M059J (cell line): ENCODE measurements at regions not wholly inside any gene's neighbourhood (a gene's known extent, or its start where the extent isn't known, plus 50 kb on each side); places are given as distances from the start of the nearest gene placed in this dataset.
A peak's percentile ranks its signal among the peaks of the same experiment; 100 is the strongest.

Experiments used
- DNase-seq: peaks from one replicate; pipeline ENCODE4 v3.0.0-alpha.2; 2012; ENCODE audit warnings: low read depth

DNA sequence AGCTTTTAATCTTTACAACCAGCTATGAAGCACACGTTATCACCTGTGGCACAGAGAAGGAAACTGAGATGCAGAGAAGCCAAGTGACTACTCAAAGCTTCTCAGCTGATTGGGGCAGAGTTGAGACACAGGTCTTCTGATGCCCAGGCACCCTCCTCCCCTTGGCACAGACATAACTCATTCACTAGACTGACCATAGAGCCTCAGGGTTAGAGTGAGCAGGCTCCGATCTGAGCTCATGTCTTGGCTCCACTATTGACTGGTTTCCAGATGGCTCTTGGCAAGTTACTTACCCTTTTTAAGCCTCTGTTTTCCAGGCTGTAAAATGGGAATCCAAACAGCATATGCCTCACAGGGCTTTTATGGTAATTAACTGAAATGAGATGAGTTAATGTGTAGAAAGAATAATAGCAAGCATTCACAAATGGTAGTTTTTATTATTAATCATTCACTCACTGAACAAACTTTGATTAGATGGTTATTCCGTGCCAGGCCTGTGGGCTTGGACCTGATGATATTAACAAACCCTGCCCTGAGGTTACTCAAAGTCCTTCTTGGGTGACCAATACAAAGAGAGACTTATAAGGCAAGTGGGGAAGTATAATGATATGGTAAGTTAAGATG, 184.3 kb downstream of the ANXA2 start:
- peak; percentile 17 for DNase-seq

DNA sequence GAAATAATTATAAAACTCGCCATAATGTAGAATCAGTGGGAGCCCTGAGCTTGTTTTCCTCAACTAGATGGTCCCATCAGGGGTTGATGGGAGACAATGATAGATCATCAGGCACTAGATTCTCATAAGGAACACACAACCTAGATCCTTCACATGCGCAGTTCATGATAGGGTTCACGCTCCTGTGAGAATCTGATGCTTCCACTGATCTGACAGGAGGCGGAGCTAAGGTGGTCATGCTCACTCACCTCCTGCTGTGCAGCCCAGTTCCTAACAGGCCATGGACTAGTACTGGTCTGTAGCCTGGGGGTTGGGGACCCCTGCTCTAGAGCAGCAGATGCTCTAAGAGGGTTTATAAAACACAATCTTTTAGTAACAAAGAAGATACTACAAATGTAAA, 183.6 kb downstream of the ANXA2 start:
- no peak for DNase-seq

DNA sequence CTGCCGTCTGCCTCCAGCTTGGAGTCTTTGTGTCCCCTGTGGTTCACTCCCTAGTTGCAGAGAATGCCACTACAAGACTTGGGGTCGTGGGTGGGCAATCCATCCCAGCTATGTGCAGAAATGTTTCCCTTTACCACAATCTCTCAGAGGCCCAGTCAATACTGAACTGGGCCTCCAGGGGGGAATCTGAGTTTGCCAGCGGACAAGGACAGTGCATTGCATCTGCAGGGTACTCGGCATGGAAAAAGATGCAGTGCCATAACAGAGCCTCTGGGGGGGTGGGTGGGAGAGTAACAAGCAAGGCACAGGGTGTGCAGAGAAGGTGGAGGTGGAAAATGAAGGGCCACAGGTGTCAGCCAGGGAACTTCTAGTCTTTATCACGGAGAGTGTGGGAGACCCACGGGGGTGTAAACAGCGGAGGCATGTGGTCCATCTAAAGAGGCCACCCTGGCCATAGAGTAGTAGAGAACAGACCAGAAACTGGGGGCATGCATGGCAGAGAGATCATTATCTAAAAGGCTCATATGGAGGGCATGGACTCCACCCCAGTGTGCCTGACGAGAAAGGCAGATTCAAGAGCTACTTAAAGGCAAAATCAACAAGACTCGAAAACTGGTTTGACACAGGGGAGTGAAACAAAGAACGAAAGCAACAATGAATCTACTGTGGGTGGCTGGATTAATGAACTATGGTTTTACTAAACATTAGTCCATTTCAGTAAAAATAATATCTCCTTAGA, 182.4 kb downstream of the ANXA2 start:
- DNase-seq = no peak

DNA sequence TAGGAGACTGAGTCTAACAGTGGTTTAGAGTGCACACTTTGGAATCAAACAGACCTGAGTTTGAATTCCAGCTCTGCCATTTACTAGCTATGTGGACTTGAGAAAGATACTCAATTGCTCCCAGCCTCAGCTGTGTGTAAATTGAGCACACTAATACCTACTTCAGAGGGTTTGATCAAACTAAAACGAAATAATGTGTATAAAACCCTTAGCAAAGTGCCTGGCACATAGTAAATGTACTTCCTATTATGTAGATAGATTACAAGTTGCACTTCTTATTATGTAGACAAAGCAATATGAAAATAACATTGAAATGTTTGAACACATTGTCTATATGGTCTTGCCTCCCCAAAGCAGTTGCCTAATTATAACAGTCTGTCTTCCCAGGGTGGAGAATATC, 180.6 kb downstream of the ANXA2 start:
- no peak for DNase-seq

DNA sequence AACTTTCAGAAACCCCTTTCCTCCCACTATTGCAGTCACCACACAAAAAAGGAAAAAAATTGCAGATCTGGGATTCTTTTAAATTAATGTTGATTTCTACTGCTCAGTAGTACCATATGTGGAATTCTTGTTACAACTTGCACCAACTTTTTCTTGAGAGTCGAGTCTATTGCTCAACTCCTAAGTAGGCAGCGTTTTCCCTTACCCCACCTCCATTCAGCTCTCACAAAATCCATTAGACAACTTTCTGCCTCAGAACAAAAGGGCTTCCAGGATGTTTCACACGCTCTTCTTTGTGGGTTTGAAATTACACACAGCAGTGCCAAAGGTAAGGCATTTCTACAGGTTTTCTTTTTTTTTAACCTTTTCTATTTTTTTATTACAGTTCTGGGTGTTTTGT, 179.5 kb downstream of the ANXA2 start:
- no peak for DNase-seq

DNA sequence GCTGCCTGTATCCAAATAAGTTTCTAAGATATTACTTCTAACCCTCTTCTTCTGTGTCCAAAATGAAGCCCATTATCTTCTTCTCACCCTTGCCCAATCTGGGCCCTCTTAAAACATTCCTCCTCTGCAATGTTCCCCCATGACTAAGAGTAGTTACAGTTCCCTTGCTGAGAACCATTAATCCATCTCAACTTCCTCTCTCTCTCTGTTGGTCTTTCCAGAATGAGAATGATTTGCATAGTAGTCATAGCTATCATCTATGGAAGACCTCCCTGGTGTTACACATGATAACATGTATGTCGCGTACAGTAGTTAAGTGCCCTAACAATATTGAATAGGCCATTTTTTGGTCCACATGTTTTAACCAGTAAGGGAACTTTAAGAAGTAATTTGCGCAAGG, 177.9 kb downstream of the ANXA2 start:
- no peak for DNase-seq

DNA sequence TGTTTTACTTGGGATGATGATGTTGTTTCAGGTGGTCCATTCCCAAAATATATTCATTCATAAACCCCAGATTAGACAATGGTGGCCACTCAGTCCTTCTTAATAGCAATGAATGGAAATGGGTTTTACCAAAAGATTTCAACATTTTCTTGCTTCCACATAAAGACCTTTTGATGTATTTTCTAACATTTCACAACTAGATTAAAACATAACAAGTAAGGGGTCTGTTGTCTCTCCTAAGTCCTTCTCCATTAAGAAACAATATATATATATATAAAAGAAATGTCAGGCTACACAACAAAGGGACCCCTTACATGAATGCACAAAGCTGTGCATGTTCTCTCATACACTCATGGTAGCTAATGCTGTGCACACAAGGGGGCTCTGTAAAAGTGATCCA, 176.4 kb downstream of the ANXA2 start:
- no peak for DNase-seq

DNA sequence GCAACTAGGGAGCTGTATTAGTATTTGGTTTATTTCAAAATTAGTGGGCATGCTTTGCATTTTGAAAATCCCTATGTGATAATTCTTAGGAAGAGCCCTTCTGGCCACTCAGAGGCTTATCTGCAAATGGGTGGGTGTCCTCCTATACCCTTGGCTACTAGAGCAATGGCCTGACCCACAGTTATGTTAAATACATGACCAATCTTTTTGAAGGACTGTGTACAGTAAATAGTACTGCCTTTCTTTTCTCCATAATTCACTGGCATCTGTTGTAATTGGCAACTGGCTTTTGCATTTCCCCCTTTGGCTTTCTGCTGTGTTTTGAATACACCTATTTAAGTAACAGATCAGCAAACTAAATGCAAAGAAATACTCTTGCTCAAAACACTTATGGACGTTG, 175.4 kb downstream of the ANXA2 start:
- DNase-seq = no peak

DNA sequence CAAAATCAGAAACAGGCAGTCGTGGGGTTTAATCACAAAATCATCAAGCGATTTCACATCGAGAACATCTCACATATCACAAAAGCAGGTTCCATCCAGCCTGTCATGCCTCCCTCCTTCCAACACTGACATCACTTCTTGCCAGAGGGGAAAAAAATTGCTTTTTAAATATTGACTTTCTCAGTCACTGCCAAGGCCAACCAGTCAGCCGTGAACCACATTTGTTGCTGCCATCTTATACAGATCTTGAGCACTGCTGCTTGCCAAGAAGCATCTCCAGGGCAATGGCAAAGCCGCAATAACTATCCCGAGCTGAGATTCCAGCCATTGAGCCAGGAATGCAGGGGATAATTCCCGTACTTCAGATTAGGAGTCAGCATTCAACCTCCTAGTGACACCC, 174.6 kb downstream of the ANXA2 start:
- DNase-seq = no peak

DNA sequence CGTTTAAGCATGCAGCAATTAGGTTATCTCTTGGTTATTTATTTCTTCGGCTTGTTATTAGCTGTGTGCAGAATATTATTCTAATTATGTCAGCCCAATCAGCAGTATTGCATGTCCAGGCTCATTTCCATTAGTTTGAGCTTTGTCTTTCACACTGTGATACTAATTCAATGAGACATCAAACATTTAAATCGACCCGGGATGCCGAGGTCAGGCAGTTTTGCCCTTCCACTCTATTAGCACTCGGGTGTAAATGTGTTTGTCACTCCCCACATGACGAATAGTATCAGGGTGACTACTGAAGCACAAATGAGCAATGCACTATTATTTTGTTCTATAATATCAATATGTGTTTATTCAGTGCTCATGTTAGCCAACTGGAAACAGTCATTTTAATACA, 170.9 kb downstream of the ANXA2 start:
- no peak for DNase-seq

DNA sequence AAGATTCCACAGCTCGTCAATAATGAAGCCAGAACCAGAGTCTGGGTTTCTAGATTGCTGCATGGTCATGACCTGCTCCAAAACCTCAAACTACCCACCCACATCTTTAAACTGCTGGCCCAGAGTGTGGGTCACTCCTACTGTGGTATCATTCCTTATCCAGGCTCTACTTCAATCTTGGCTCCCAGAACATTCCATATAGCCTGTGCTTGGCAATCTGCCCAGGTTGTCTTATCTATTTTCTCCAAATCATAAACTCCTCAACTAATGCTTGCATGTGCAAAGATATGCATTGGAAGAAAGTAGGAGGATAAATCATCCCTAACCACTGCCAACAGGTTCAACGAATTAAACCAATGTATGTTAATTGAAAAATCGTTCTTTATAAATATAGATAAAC, 169.7 kb downstream of the ANXA2 start:
- no peak for DNase-seq

DNA sequence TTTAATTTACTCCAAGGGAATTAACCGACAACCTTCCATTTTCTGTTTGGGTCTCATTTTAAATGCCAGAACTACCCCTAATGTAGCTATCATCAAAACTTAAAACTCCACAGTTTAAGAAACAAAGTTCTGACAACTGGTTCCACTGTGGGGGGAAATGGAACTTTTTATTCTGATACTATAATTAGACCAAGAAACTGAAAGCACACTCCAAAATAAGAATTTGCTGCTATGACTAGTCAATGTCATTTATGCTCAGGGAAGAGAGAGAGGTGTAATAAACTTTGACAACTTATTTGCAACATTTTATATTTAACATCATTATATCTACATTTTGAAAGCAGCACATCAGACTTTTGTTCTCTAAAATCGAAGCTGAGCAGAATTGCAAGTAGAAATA, 169.2 kb downstream of the ANXA2 start:
- no peak for DNase-seq

DNA sequence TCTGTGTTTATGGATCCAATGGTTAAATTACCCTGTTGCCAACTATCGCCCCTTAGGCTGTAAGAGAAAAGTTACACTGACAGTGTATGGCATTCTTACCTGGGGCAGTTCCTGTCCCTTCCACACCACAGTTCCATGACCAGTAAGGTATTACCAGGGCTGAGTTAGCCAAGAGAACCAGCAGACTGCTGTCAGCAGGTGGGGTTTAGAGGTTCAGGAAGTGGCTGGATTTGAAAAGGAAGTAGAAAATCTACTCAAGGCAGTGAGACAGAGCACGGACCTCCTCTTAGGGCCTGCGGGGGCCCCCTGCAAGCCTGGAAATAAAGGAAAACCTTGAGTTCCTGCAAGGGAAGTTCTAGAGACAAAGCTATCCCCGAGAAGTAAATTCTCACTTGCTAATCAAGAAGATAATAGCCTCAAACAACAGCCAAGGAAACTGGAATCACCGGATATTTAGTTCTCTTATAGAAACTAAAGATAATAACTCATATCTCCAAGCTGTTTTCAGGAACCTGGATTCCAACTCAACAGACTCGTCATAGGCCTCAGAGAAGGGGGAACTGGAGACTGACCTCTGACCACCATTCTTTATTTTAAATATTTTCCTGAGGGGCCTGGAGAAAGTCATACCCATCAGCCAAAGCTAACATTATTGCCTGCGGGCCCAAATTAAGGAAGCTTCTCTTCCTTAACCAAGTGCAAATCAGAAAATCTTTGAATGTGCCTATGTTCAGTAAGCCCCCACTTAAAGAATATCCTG, 161.7 kb downstream of the ANXA2 start:
- no peak for DNase-seq

DNA sequence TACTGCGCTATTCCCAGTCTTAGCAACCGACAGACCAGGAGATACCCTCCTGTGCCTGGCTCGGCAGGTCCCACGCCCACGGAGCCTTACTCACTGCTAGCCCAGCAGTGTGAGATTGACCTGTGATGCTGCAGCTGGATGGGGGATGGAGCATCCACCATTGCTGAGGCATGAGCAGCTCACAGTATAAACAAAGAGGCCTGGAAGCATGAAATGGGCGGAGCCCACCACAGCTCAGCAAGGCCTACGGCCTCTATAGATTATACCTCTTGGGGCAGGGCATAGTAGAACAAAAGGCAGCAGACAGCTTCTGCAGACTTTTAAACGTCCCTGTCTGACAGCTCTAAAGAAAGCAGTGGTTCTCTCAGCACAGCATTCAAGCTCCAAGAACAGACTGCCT, 160.3 kb downstream of the ANXA2 start:
- peak; percentile 17 for DNase-seq

DNA sequence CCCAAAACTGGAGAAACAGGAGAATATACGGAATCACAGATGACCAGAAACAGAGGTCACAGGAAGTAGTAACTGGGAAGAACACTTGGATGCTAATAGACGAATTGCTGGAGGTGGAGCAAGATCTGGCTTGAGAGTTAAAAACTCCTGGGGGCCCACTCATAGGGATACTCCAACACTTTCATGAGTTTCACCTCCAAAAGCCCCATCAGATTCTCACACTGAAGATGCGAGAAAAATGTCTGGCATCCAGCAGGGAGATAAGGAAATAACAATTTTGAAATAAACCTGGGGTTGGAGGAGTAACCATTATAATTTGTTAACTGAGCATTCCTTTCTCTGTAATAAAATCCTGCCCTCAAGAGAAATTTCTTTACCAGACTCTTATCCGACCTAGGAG, 154.0 kb downstream of the ANXA2 start:
- DNase-seq = no peak

DNA sequence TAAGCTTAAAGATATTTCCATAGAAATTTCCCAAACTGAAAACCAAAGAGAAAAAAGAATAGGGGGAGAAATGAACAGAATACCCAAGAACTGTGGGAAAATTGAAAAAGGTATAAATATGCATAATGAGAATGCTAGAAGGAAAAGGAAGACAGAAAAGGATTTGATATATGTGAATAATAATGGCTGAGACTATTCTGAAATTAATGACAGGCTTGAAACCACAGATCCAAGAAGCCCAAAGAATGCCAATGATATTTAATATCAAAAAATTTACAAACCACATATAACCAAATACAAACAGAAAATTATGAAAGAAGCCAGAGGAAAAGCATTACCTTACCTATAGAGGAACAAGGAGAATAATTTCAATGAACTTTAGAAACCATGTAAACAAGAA, 153.0 kb downstream of the ANXA2 start:
- DNase-seq = no peak

DNA sequence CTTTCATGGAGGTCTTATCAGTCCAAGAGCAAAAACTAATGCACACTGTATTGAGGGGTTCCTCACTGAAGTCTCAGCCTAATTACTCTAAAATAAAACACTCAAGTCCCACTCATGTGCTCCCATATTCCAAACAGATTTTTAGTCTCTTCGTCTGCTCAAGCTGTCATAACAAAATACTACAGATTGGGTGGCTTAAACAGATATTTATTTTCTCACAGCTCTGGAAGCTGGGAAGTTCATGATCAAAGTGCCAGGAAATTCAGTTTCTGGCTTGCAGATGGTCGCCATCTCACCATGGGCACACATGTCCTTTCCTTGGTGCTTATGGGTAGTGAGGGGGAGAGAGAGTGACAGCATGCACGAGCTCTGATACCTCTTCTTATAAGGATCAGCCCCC, 147.5 kb downstream of the ANXA2 start:
- no peak for DNase-seq

DNA sequence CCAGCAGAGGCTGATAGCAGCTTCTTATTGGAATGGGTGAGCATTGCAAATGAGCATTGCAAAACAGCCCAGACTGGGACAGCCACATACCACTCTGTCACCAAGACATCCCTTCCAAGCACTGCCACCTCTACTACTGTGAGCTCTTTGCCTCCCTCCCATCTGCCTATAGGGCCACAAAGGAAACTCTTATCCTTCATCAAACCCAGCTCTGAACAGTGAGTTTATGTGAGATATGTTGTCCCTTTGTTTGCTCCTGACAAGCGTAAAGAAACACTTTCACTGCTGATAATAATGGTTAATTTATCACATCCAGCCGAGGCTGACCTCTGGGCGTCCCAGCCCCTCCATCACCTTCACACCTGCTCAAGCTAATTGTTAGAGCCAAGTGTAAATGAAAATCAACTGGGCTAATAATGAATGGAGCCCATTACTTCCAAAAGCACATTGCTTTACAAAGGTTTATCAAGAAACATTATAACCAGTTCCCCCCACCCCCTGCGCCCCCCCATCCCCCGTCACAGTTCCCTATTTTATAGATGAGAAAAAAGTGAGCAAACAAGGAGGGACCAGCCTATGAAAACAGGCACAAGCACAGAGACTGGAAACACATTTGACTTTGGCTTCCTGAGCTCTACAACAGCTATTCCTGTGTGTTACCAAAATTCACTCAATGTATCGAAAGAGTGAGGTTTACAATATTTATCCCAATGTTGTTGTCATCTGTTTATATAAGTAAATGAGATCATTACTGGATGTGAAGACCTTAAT, 146.3 kb downstream of the ANXA2 start:
- DNase-seq = no peak

DNA sequence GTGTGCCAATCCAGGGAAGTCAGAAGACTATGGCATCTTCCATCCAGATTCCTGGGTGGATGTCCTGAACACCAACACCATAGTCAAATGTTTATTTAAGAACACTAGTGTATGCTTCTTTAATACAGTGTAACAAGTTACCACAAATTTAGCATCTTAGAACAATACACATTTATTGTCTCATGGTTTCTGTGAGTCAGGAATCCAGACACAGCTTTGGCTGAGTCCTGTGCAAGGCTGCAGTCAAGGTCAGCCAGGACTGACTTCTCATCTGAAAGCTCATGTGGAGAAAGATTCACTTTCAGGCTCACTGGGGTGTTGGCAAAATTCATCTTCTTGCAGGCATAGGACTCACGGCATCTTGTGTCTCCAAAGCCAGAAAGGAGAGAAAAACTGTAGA, 143.4 kb downstream of the ANXA2 start:
- no peak for DNase-seq

DNA sequence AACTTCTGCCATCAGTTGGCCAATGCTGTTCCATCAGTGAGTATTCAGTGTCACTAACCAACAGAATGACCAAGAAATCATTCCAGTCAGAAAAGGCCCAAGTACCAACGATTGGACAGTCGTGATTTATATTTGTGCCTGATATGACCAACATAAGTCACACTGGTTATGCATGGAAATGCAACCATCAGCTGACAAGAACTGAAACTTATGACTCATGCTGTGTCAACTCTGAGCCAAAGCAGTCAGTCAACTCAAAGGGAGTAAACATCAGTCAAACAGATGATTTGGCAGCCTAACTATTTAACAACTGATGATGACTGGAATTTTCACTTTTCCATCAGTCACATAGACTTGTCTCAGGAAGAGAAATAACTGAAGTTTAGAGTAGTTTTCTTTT, 142.4 kb downstream of the ANXA2 start:
- DNase-seq = peak; percentile 72

DNA sequence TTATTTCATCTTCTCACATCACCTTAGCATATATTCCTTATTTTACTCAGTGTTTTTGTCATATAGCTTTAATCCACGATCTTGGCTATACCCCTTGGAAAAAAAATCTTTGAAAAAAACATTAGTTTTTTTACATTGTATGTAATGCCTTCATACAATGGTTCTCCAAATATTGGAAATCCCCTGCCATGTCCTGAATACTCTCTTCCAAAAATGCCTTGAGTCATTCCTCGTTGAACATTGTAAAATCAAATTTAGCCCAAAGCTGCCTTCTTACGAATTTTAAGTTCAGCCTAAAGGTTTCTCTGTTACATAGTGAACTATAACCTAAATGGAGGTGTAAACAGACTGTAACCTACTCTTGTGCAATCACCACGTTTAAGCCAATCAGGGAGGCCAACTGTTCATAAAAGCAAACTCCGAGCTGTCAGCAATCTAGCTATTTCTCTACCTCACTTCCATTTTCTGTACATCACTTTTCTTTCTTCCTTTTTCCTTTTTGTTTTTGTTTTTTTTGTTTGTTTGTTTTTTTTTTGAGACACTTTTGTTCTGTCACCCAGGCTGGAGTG, 140.1 kb downstream of the ANXA2 start:
- no peak for DNase-seq

DNA sequence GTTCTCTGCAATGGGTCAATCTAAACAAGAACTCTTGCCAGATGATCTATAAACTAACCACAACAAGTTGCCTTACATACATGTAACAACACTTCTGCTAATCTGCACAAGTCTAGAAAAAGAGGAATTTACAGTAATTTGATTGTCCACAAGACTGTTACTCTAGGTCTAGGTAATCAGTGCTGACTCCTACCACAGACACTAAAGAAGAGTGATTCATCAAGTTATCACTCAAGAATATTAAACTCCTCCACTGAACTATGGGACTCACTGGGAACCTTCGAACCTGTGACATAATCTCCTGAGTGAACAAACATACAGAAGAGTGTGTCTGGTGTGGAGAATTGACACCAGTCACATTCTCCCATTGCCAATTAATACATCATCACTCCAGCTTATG, 138.3 kb downstream of the ANXA2 start:
- DNase-seq = peak; percentile 8
